Ovary (tissue), 3 donors: ENCODE measurements at regions not wholly inside any gene's neighbourhood (a gene's known extent, or its start where the extent isn't known, plus 50 kb on each side); places are given as distances from the start of the nearest gene placed in this dataset.

Experiments
- CTCF ChIP-seq, 3 donors: fragments of 450-650 bp in 2 of 3; fragments of 200-600 bp in 1 of 3; IDR thresholded peaks; one replicate each; pipeline versions ENCODE4 v1.5.1 to v1.8.0; 2016 to 2022; ENCODE audit warnings: antibody characterized with exemption in 3 of 3, mild to moderate bottlenecking in 1 of 3
- EP300 ChIP-seq: sonication (generic); formaldehyde crosslinking; IDR thresholded peaks from one replicate; pipeline ENCODE4 v1.6.1; 2017; ENCODE audit warnings: antibody characterized with exemption
- POLR2A ChIP-seq: fragments of 450-650 bp; IDR thresholded peaks from one replicate; pipeline ENCODE4 v1.6.1; 2017; ENCODE audit warnings: antibody characterized with exemption, mild to moderate bottlenecking, moderate library complexity
- donor health status: DM: no; HTN: no; CAD: no.

GRCh38 chr11:127640561-127641451 lies 640.2 kb upstream of the KIRREL3 start:
- no peak for TF ChIP-seq CTCF (IDR thresholded peaks at IDR 0.05)
- TF ChIP-seq POLR2A = no peak
- no peak for TF ChIP-seq EP300
